A549 (cell line): ENCODE measurements at regions not wholly inside any gene's neighbourhood (a gene's known extent, or its start where the extent isn't known, plus 50 kb on each side); places are given as distances from the start of the nearest gene placed in this dataset.

Source experiments
- ATAC-seq, 2 experiments: fragments of 200-7000 bp in 1 of 2; fragments of >200 bp in 1 of 2; cut with Nextera tagmentation in 1 of 2; cut with Tn5 transposase in 1 of 2; 3 replicates each; pipeline versions ENCODE4 v1.8.0 to v1.9.1; 2018 to 2020; ENCODE audit warnings: mild to moderate bottlenecking in 1 of 2, moderate library complexity in 1 of 2
- CTCF ChIA-PET: fragments of 300-600 bp; sonication (Branson Sonifier 250); formaldehyde crosslinking; extraction: SDS; loops from one replicate; lab custom pipeline; 2021; ENCODE audit warnings: antibody characterized with exemption, inconsistent platforms; lab: Yijun Ruan, JAX
- POLR2A ChIA-PET: fragments of 350-600 bp; formaldehyde crosslinking; extraction: SDS; loops from one replicate; lab custom pipeline; 2021; ENCODE audit warnings: antibody characterized with exemption, inconsistent platforms; lab: Yijun Ruan, JAX
- DNase-seq, 2 experiments: peaks; one replicate each; pipeline versions ENCODE4 v3.0.0 to v3.0.0-alpha.2; 2011 to 2016; ENCODE audit warnings: low read depth in 1 of 2, low spot score in 1 of 2
- FAIRE-seq: peaks from 2 replicates; lab custom pipeline; 2011; peaks lifted over from hg19 to GRCh38; lab: Jason Lieb, UNC
- H3K27ac ChIP-seq, 2 experiments: fragments of >200 bp; sonication (Bioruptor Twin); formaldehyde crosslinking; 3 replicates each; pipeline ENCODE4 v1.5.1; 2016 to 2017
- H3K4me1 ChIP-seq: fragments of >200 bp; sonication (Bioruptor Twin); formaldehyde crosslinking; 3 replicates; pipeline ENCODE4 v1.6.1; 2016
- H3K4me2 ChIP-seq: fragments of >200 bp; sonication (Bioruptor Twin); formaldehyde crosslinking; 3 replicates; pipeline ENCODE4 v1.6.1; 2016
- H3K4me3 ChIP-seq: fragments of >200 bp; sonication (Bioruptor Twin); formaldehyde crosslinking; 3 replicates; pipeline ENCODE4 v1.5.1; 2016
- H3K9me3 ChIP-seq: fragments of >200 bp; sonication (Bioruptor Twin); formaldehyde crosslinking; 3 replicates; pipeline ENCODE4 v1.6.1; 2016
- CBX2 ChIP-seq: fragments of 200-600 bp; sonication (generic); IDR thresholded peaks from 2 replicates; pipeline ENCODE4 v1.6.1; 2016; ENCODE audit warnings: low read depth, mild to moderate bottlenecking, borderline replicate concordance
- CEBPB ChIP-seq, 2 experiments: fragments of >200 bp in 1 of 2; sonication (Bioruptor Twin) in 1 of 2; formaldehyde crosslinking in 1 of 2; IDR thresholded peaks; 2 replicates each; pipeline ENCODE4 v1.6.1; 2012 to 2016
- CHD2 ChIP-seq: fragments of 150-350 bp; IDR thresholded peaks from 2 replicates; pipeline ENCODE4 v1.6.1; 2014; ENCODE audit warnings: low read length; ENCODE audit not compliant: partially characterized antibody
- CHD4 ChIP-seq: fragments of 200-600 bp; sonication (generic); IDR thresholded peaks from 2 replicates; pipeline ENCODE4 v1.6.1; 2016; ENCODE audit warnings: antibody characterized with exemption, mild to moderate bottlenecking, borderline replicate concordance
- EHF ChIP-seq: fragments of 250-450 bp; sonication (Bioruptor Pico); IDR thresholded peaks from 2 replicates; pipeline ENCODE4 v1.5.0; 2020; ENCODE audit warnings: mild to moderate bottlenecking
- EHMT2 ChIP-seq: fragments of 200-600 bp; sonication (generic); IDR thresholded peaks from 2 replicates; pipeline ENCODE4 v1.6.1; 2016; ENCODE audit warnings: antibody characterized with exemption, low read depth, mild to moderate bottlenecking, moderate library complexity
- EP300 ChIP-seq, 2 experiments: fragments of >200 bp; sonication (Bioruptor Twin); formaldehyde crosslinking; IDR thresholded peaks; 2 replicates in 1 of 2; 3 replicates in 1 of 2; pipeline ENCODE4 v1.6.1; 2016 to 2017
- GATA3 ChIP-seq: IDR thresholded peaks from 2 replicates; pipeline ENCODE4 v1.6.1; 2012; ENCODE audit warnings: borderline replicate concordance
- HES2 ChIP-seq: fragments of >200 bp; sonication (Bioruptor Twin); formaldehyde crosslinking; IDR thresholded peaks from 2 replicates; pipeline ENCODE4 v1.6.1; 2016
- HEYL ChIP-seq: fragments of 250-450 bp; sonication (Bioruptor Pico); IDR thresholded peaks from 2 replicates; pipeline ENCODE4 v1.8.0; 2021; ENCODE audit warnings: mild to moderate bottlenecking, moderate library complexity
- HMGXB4 ChIP-seq: fragments of 250-450 bp; sonication (Bioruptor Pico); IDR thresholded peaks from 2 replicates; pipeline ENCODE4 v1.5.0; 2021; ENCODE audit warnings: mild to moderate bottlenecking, moderate library complexity, borderline replicate concordance
- HOXA7 ChIP-seq: fragments of 250-450 bp; sonication (Bioruptor Pico); IDR thresholded peaks from 2 replicates; pipeline ENCODE4 v1.5.0; 2020; ENCODE audit warnings: mild to moderate bottlenecking, moderate library complexity
- HOXB13 ChIP-seq: fragments of 250-450 bp; sonication (Bioruptor Pico); IDR thresholded peaks from 2 replicates; pipeline ENCODE4 v1.5.0; 2020; ENCODE audit warnings: low read depth, mild to moderate bottlenecking, moderate library complexity
- HOXB5 ChIP-seq: fragments of 250-450 bp; sonication (Bioruptor Pico); IDR thresholded peaks from 2 replicates; pipeline ENCODE4 v1.5.0; 2020; ENCODE audit warnings: mild to moderate bottlenecking, moderate library complexity
- JUN ChIP-seq, 2 experiments: fragments of >200 bp; sonication (Bioruptor Twin); formaldehyde crosslinking; IDR thresholded peaks; 2 replicates in 1 of 2; 3 replicates in 1 of 2; pipeline ENCODE4 v1.6.1; 2016 to 2017
- JUNB ChIP-seq: fragments of >200 bp; sonication (Bioruptor Twin); formaldehyde crosslinking; IDR thresholded peaks from 2 replicates; pipeline ENCODE4 v1.6.1; 2016
- KDM1A ChIP-seq: fragments of 200-600 bp; sonication (generic); IDR thresholded peaks from 2 replicates; pipeline ENCODE4 v1.6.1; 2016; ENCODE audit warnings: low read depth, mild to moderate bottlenecking
- MAZ ChIP-seq: fragments of 150-350 bp; IDR thresholded peaks from 2 replicates; pipeline ENCODE4 v1.6.1; 2014; ENCODE audit warnings: antibody characterized with exemption, low read depth, low read length, borderline replicate concordance
- NFE2L2 ChIP-seq: fragments of 150-350 bp; conservative IDR thresholded peaks from 2 replicates; pipeline ENCODE4 v1.6.1; 2014; ENCODE audit warnings: low read length
- POLR2A ChIP-seq: IDR thresholded peaks from 2 replicates; pipeline ENCODE4 v1.6.1; 2012; ENCODE audit warnings: mild to moderate bottlenecking, low read length
- RAD21 ChIP-seq, 2 experiments: fragments of >200 bp in 1 of 2; sonication (Bioruptor Twin) in 1 of 2; formaldehyde crosslinking in 1 of 2; IDR thresholded peaks in 1 of 2; conservative IDR thresholded peaks in 1 of 2; 2 replicates in 1 of 2; 3 replicates in 1 of 2; pipeline ENCODE4 v1.6.1; 2012 to 2018; ENCODE audit warnings: inconsistent platforms in 1 of 2
- RCOR1 ChIP-seq: fragments of 150-350 bp; IDR thresholded peaks from 2 replicates; pipeline ENCODE4 v1.6.1; 2014; ENCODE audit warnings: antibody characterized with exemption, low read length, low read depth
- TFCP2L1 ChIP-seq: fragments of 250-450 bp; sonication (Bioruptor Pico); IDR thresholded peaks from 2 replicates; pipeline ENCODE4 v1.5.0; 2021; ENCODE audit warnings: mild to moderate bottlenecking
- TP53 ChIP-seq: fragments of 250-450 bp; sonication (Bioruptor Pico); IDR thresholded peaks from 2 replicates; pipeline ENCODE4 v1.5.0; 2021; ENCODE audit warnings: mild to moderate bottlenecking, moderate library complexity
- ZC3H11A ChIP-seq: fragments of 450-650 bp; IDR thresholded peaks from 2 replicates; pipeline ENCODE4 v1.6.1; 2014; ENCODE audit warnings: antibody characterized with exemption, mild to moderate bottlenecking
- WGBS: methylation state at CpG from one replicate; pipeline ENCODE4 v1.1.6; 2017; ENCODE audit errors: missing lambda C conversion rate; 5-methylcytosine and 5-hydroxymethylcytosine counted together

- Histone ChIP-seq H3K4me1 (no peaks in the 10 kb centered on the region), H3K4me2 (no peak overlapping the region)
- TF ChIP-seq HOXA7 (CRISPR knock-in tag), result no peak
- TF ChIP-seq RCOR1, result no peak
- no peak for TF ChIP-seq NFE2L2
- TF ChIP-seq HES2, result no peak
- TF ChIP-seq ZC3H11A, result no peak
- TF ChIP-seq TP53 (CRISPR knock-in tag), result no peak
- TF ChIP-seq EHF (CRISPR knock-in tag), result no peak
- TF ChIP-seq HEYL (CRISPR knock-in tag), result no peak
- TF ChIP-seq JUNB, result no peak
- no peak for TF ChIP-seq CHD2
- TF ChIP-seq MAZ, result no peak
- TF ChIP-seq EHMT2, result no peak
- TF ChIP-seq EP300 (IDR thresholded peaks at IDR 0.05), result no peak
- TF ChIP-seq JUN (IDR thresholded peaks at IDR 0.05), result no peak
- TF ChIP-seq GATA3, result no peak
- TF ChIP-seq RAD21 (conservative IDR thresholded peaks at IDR 0.05 in 1 of 2, IDR thresholded peaks at IDR 0.05 in 1 of 2), result no peak
- TF ChIP-seq HMGXB4 (CRISPR knock-in tag), result no peak
- no peak for TF ChIP-seq POLR2A
- TF ChIP-seq, all 56 proteins: peak for 0
- DNase-seq, result no peak
- ATAC-seq, result no peak
- CTCF ChIA-PET, result no interaction called here
- POLR2A ChIA-PET, result no interaction called here
- Histone ChIP-seq H3K27ac (no peak overlapping the region), H3K4me3 (no peak overlapping the region), H3K9me3 (no peaks in the 10 kb centered on the region)
- 2% methylated on average over 2 of the region's 2 CpGs for WGBS
- no peak for FAIRE-seq
Observed at GRCh38 chr2:49288902-49289700, 134.8 kb upstream of the FSHR start.

- WGBS, result 20% methylated on average over 3 of the region's 3 CpGs
- TF ChIP-seq HOXB5 (CRISPR knock-in tag), result no peak
- TF ChIP-seq EHF (CRISPR knock-in tag), result no peak
- no peak for TF ChIP-seq CHD4
- TF ChIP-seq CBX2, result no peak
- no peak for TF ChIP-seq HOXB13 (CRISPR knock-in tag)
- TF ChIP-seq HES2, result no peak
- TF ChIP-seq KDM1A, result no peak
- TF ChIP-seq GATA3, result no peak
- TF ChIP-seq TFCP2L1 (CRISPR knock-in tag), result no peak
- TF ChIP-seq CEBPB (IDR thresholded peaks at IDR 0.05), result no peak
- CTCF ChIA-PET, result no interaction called here
- H3K9me3 ChIP-seq, result no peaks in the 10 kb centered on the region
- FAIRE-seq (no peak), ATAC-seq (no peak), DNase-seq (no peak)
- H3K4me2 ChIP-seq, result no peak overlapping the region
- no peak overlapping the region for H3K27ac ChIP-seq
- H3K4me3 ChIP-seq, result no peak overlapping the region
- no peaks in the 10 kb centered on the region for H3K4me1 ChIP-seq
- POLR2A ChIA-PET, result no interaction called here
Observed at GRCh38 chr2:49288113-49288705, 133.9 kb upstream of the FSHR start.
